ENCODE measurements at regions not wholly inside any gene's neighbourhood (a gene's known extent, or its start where the extent isn't known, plus 50 kb on each side); places are given as distances from the start of the nearest gene placed in this dataset.

DNA sequence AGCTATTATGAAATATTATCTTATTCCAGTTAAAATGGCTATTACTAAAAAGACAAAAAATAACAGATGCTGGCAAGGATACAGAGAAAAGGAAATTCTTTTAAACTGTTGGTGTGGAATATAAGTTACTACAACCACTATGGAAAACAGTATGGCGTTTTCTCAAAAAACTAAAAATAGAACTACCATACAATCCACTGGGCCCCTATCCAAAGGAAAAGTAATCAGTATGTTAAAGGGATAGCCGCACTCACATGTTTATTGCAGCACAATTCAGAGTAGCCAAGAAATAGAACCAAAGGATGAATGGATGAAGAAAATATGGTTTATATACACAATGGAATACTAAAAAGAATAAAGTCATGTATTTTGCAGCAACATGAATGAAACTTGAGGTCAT lies 303.8 kb upstream of the ECI2 start:
- H3K4me2 ChIP-seq (ENCODE audit: low read length): no peak overlapping the region
- H3K36me3 ChIP-seq (ENCODE audit: insufficient read depth, low read length): no peaks in the 10 kb centered on the region

DNA sequence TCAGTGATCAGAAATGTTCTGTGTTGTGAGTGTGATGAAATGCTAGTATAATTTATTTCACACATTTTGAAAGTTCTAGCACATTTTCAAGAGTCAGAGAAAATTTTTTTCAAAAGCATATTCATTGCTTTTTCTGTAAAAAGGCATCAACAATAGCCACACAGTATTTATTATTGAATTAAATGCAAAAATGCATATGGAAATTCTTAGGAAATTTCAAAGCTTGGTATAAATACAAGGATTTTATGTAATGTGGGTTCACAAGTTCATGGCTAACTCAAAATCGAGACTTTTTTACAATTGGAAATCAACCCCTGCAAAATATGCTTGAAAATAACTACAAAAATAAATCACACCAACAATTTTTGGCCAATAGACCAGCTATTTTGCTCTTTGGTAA lies 302.0 kb upstream of the ECI2 start:
- Histone ChIP-seq H3K4me3 (ENCODE audit: low read length) (no peak overlapping the region), H3K9me2 (ENCODE audit: insufficient read depth, low read length) (no peaks in the 10 kb centered on the region), H3K36me3 (ENCODE audit: insufficient read depth, low read length) (no peaks in the 10 kb centered on the region), H3K27ac (ENCODE audit: low read length) (no peak overlapping the region), H2AFZ (ENCODE audit: low read depth, low read length) (no peak overlapping the region), H3K79me2 (replicated peaks; ENCODE audit: insufficient read depth, low read length) (no peaks in the 10 kb centered on the region), H4K20me1 (ENCODE audit: insufficient read depth) (no peaks in the 10 kb centered on the region), H3K4me2 (ENCODE audit: low read length) (no peak overlapping the region), H3K9me3 (ENCODE audit: low read length) (no peaks in the 10 kb centered on the region), H3K27me3 (ENCODE audit: insufficient read depth, low read depth, low read length) (no peaks in the 10 kb centered on the region), H3F3A (ENCODE audit: insufficient read depth, low read length, poor library complexity, severe bottlenecking) (no peaks in the 10 kb centered on the region), H3K9ac (ENCODE audit: low read length) (no peak overlapping the region)
- TF ChIP-seq SMC3 (conservative IDR thresholded peaks at IDR 0.05; ENCODE audit: poor library complexity) (no peak), POLR2AphosphoS5 (IDR thresholded peaks at IDR 0.05) (no peak), TAF1 (IDR thresholded peaks at IDR 0.05; ENCODE audit: low read depth) (no peak), MXI1 (conservative IDR thresholded peaks at IDR 0.05; ENCODE audit: poor library complexity, severe bottlenecking) (no peak), EZH2 (IDR thresholded peaks at IDR 0.05; ENCODE audit: borderline replicate concordance, insufficient read depth, low read length, poor library complexity, severe bottlenecking) (no peak), EP300 (conservative IDR thresholded peaks at IDR 0.05; ENCODE audit: poor library complexity, severe bottlenecking) (no peak), RAD21 (conservative IDR thresholded peaks at IDR 0.05) (no peak)
- TF ChIP-seq, protein P1, sequence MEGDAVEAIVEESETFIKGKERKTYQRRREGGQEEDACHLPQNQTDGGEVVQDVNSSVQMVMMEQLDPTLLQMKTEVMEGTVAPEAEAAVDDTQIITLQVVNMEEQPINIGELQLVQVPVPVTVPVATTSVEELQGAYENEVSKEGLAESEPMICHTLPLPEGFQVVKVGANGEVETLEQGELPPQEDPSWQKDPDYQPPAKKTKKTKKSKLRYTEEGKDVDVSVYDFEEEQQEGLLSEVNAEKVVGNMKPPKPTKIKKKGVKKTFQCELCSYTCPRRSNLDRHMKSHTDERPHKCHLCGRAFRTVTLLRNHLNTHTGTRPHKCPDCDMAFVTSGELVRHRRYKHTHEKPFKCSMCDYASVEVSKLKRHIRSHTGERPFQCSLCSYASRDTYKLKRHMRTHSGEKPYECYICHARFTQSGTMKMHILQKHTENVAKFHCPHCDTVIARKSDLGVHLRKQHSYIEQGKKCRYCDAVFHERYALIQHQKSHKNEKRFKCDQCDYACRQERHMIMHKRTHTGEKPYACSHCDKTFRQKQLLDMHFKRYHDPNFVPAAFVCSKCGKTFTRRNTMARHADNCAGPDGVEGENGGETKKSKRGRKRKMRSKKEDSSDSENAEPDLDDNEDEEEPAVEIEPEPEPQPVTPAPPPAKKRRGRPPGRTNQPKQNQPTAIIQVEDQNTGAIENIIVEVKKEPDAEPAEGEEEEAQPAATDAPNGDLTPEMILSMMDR (IDR thresholded peaks at IDR 0.05; ENCODE audit: poor library complexity, severe bottlenecking): no peak
- TF ChIP-seq, protein P2, sequence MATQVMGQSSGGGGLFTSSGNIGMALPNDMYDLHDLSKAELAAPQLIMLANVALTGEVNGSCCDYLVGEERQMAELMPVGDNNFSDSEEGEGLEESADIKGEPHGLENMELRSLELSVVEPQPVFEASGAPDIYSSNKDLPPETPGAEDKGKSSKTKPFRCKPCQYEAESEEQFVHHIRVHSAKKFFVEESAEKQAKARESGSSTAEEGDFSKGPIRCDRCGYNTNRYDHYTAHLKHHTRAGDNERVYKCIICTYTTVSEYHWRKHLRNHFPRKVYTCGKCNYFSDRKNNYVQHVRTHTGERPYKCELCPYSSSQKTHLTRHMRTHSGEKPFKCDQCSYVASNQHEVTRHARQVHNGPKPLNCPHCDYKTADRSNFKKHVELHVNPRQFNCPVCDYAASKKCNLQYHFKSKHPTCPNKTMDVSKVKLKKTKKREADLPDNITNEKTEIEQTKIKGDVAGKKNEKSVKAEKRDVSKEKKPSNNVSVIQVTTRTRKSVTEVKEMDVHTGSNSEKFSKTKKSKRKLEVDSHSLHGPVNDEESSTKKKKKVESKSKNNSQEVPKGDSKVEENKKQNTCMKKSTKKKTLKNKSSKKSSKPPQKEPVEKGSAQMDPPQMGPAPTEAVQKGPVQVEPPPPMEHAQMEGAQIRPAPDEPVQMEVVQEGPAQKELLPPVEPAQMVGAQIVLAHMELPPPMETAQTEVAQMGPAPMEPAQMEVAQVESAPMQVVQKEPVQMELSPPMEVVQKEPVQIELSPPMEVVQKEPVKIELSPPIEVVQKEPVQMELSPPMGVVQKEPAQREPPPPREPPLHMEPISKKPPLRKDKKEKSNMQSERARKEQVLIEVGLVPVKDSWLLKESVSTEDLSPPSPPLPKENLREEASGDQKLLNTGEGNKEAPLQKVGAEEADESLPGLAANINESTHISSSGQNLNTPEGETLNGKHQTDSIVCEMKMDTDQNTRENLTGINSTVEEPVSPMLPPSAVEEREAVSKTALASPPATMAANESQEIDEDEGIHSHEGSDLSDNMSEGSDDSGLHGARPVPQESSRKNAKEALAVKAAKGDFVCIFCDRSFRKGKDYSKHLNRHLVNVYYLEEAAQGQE (IDR thresholded peaks at IDR 0.05; ENCODE audit: borderline replicate concordance): no peak

More for the DNA sequence above, 303.8 kb upstream of the ECI2 start:
- no peak overlapping the region for H2AFZ ChIP-seq (ENCODE audit: low read depth, low read length)
- no peaks in the 10 kb centered on the region for H4K20me1 ChIP-seq (ENCODE audit: insufficient read depth)
- no peaks in the 10 kb centered on the region for H3F3A ChIP-seq (ENCODE audit: insufficient read depth, low read length, poor library complexity, severe bottlenecking)
- no peaks in the 10 kb centered on the region for H3K79me2 ChIP-seq (replicated peaks; ENCODE audit: insufficient read depth, low read length)
- no peak overlapping the region for H3K4me3 ChIP-seq (ENCODE audit: low read length)
- H3K27me3 ChIP-seq (ENCODE audit: insufficient read depth, low read depth, low read length): no peaks in the 10 kb centered on the region
- H3K27ac ChIP-seq (ENCODE audit: low read length): no peak overlapping the region
- no peaks in the 10 kb centered on the region for H3K9me3 ChIP-seq (ENCODE audit: low read length)
- TF ChIP-seq RAD21 (conservative IDR thresholded peaks at IDR 0.05): no peak
- no peak for TF ChIP-seq SMC3 (conservative IDR thresholded peaks at IDR 0.05; ENCODE audit: poor library complexity)
- no peak for TF ChIP-seq MXI1 (conservative IDR thresholded peaks at IDR 0.05; ENCODE audit: poor library complexity, severe bottlenecking)
- TF ChIP-seq EZH2 (IDR thresholded peaks at IDR 0.05; ENCODE audit: borderline replicate concordance, insufficient read depth, low read length, poor library complexity, severe bottlenecking): no peak
- TF ChIP-seq POLR2AphosphoS5 (IDR thresholded peaks at IDR 0.05): no peak
- no peak for TF ChIP-seq TAF1 (IDR thresholded peaks at IDR 0.05; ENCODE audit: low read depth)
- H3K9ac ChIP-seq (ENCODE audit: low read length): no peak overlapping the region
- H3K9me2 ChIP-seq (ENCODE audit: insufficient read depth, low read length): no peaks in the 10 kb centered on the region
